GM19395 (cell line): ENCODE measurements at regions not wholly inside any gene's neighbourhood (a gene's known extent, or its start where the extent isn't known, plus 50 kb on each side); places are given as distances from the start of the nearest gene placed in this dataset.

ENCODE experiments used
- ATAC-seq: cut with Tn5 transposase; IDR thresholded peaks from one replicate; pipeline ENCODE4 v1.9.1; 2021; ENCODE audit warnings: mild to moderate bottlenecking, moderate library complexity; ENCODE audit not compliant: unreplicated experiment

DNA sequence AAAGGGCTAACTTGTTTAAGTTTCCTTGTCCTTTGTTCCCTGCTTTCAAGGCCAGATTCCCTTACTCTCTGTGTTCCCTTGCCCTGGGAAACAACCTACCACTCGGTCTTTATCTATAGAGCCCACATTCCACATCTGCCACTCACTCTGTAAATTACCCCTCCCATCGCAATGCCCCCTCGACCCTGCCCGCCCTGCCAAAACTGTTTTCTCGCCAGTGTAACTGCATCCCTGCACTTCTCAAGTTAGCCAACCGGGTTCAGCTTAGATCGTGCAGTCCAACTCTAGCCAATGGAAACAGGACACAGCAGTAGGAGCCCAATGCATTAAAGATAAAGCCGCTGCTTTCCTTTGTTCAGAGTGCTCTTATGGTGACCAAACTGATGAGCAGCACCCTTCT is 263.6 kb downstream of the TBL1XR1 start:
- ATAC-seq = no peak

DNA sequence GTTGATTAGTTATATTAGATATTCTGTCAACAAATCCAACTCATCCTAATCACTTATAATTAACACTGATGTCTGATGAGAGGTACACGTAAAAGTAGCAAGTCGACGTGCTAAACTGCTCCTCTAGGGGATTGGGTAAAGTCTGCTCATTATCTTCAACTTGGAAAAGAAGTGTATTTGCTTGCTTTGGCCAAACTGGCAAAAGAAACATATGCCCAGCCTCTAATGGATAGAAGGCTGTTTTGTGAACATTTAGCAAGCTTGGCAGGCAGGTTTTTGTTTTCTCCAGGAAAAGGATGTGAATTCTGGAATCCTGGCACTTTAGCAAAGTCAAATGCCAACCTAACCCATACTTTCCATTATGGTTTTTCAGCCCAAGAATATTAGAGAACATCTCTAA is 264.8 kb downstream of the TBL1XR1 start:
- ATAC-seq = no peak

DNA sequence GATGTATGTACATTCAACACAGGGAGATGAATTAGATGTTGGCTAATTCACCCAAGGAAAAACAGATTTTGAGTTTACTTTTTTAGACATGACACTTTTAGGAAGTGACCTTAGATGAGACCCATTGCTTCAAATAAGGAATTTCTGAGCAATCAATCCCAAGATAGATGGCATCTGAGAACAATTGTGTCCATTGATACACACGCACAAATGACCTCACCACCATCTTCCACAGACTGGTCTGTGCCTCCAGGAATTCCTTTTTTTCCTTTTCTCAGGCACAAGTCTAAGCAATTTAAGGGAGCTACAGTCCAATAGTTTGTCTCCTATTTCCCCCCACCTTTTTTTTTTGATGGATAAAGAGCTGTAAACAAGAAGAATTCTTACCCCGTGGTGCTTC is 265.3 kb downstream of the TBL1XR1 start:
- ATAC-seq = no peak

DNA sequence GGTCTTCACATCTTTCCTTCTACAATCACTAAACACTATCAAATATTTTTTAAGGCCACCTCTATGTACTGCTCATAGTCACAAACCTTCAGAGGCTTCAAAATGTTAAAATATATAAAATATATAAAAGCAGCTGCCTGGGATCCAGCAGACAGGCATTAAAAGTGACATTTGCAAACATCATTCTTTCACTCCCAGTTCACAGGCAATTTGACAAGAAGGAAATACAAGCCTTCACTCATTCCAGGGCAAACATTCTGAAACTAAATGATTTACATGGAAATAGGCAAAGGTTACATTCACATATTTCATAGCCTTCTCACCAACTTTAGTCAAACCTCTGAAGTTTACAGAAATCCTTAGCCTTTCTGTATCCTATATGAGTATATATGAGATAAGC is 266.3 kb downstream of the TBL1XR1 start:
- no peak for ATAC-seq

DNA sequence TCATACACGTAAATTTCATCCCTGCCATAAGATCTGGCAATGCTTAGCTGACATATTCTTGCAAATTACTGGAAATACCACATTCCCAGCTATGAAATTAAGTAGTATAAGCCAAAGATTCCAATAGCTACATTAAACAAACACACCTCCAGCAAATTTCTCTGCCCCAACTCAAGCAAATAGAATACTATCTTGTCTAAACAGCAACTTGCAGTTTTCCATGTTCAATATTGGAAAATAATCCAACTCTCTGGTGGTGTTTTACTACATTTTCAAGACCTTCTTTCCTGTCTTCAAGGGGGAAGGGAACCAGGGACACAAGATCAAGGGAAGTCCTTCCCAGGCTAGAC is 268.7 kb downstream of the TBL1XR1 start:
- no peak for ATAC-seq

DNA sequence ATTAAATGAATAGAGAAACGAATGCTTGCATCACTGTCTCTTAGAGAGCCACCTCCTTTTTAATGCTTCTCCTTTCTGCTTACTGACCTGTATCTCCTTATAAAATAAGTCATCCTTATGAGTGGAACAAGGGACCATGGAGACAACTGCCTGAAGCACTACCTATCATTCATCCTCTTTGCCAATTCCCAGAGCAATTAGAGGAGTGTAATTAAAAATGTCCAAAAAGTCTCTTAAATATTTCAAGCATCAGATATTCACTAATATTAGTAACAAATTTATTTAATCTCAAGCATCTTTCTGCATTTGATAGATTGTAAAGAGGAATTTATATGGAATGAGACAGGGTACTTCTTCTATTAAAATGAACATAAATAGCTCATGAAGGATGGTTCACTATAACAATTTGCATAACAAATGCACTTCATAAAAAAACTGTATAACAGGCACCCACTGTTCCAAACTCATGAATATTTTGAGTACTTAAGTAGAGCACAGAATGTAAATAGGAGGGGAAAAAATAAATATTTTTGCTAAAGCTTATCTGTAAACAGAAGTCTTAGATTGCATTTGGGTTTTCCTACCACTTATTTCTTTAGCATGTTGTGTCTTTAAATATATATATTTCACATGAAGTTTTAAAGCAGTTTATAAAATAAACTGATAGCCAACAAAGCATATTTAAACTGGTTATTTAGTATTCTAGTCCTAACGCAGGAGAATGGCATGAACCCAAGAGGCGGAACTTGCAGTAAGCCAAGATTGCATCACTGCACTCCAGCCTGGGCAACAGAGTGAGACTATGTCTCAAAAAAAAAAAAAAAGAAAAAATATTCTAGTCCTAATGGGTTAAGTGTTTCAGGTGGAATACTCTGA is 269.3 kb downstream of the TBL1XR1 start:
- no peak for ATAC-seq

DNA sequence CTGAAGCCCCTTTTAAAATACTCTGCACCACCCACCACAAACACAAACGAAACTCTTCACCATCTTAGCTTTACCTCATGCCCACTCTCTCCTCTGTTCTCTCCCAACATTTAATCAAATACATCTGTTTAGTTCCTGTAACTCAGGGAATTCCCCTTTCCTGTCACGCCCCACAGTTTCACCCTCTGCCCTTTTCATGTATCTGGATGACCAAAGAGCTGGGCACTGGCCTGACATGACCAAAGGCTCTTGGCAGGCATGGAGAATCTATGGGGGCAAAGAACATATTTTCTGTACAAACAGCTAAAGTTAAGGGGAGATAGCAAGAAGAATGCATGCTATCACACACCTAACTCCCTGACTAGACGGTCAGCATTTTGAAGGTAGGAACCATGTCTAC is 270.0 kb downstream of the TBL1XR1 start:
- ATAC-seq = no peak

DNA sequence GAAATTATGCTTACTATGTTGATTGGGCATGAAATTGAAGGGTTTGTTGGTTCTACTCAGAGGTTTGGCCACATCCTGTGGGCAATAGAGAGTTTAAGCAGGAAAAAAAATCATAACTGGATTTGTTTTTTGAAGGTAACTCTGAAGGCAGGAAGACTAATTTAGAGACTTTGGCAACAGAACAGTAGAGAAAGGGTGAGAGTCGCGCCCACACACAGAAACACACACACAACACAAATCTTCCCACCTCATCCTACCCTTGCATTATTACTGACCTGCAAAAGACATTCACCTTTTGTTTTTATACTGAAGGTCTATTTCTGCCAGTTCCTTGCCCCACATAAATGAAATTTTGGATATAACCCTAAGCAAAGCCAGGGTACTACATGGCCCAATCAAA is 270.6 kb downstream of the TBL1XR1 start:
- no peak for ATAC-seq

DNA sequence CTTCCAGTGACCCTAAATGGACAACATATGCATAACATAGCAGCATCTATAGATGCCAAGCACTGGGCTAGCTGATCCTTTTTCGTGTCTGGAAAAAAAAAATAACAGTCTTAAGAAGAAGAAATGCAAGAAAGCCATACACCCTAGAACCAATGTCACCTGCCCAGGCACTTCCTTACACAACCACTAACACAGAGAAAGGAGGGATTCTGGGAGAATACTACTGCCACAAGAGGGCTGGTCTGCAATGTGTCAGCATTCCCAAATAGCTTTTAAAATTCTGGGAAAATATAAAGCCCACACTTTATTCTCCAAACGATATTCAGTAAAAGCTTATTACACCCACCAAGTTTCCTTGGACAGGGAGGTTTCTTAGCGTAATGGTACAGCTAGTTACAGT is 271.2 kb downstream of the TBL1XR1 start:
- ATAC-seq = no peak

DNA sequence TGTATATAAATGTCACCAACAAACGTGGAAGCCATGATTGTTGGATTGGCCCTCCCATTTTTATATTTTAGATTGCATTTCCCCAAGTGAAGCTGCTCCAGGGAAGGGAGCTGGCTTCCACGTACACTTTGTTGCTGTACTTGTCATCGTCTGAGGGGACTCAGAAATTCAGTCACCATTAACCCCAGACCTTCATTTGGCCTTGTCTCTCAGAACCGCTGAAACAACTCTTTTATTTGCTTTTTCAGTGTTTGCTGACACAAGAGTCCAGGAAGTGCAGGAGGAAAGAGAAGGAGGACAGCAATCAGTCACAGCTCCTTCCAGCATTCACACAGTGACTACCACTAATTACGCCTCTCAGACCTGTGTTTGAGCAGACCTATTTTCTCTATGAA is 276.5 kb downstream of the TBL1XR1 start:
- ATAC-seq = no peak

DNA sequence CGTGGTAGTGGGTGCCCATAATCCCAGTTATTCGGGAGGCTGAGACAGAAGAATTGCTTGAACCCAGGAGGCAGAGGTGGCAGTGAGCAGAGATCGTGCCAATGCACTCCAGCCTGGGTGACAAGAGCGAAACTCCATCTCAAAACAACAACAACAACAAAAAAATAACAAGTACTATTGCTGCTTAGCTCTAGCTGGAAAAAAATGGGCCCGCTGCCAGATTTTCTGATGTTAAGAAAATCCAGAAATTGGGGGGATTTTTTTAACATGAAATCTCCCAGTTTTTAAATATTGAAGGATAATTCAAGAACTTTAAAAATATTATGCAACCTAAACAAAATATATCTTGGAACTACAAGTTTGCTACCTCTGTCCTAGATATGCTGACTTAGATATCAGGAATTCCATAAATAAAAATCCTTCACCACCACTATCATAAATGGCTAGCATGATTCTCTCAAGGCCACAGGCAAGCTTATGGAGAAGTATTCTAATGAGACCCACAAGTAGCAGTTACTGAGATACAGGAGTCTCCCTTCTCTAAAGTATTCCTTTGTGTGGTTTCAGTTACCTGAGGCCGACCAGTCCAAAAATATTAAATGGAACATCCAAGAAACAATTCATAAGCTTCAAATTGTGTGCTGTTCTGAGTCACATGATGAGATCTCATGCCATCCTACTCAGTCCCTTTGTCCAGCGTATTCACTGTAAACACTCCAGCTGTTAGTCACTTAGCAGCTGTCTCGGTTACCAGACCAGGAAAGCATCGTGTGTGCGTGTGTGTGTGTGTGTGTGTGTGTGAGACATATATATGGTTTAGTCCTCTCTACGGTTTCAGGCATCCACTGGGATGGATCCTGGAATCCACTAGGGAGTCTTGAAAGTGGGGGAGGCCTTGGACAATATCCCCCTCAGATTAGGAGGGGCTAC is 277.2 kb downstream of the TBL1XR1 start:
- no peak for ATAC-seq

DNA sequence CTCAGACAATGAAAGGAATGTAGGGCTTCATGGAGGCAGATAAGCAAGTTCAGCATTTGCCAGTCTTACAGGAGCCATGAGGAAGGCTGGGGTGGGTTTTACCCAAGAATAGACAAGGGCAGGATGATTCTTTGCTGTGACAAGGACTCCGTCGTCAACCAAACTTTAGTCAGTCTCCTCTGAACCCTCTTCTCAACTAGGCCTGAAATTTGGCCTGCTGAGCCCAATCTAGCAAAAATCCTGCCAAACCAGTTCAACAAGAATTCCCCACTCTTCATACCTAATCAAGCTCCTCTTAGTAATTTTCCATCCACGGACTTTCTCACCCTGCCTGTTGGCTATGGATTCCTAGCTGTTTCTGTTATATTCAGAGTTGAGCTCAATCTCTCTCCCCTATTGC is 280.5 kb downstream of the TBL1XR1 start:
- no peak for ATAC-seq

DNA sequence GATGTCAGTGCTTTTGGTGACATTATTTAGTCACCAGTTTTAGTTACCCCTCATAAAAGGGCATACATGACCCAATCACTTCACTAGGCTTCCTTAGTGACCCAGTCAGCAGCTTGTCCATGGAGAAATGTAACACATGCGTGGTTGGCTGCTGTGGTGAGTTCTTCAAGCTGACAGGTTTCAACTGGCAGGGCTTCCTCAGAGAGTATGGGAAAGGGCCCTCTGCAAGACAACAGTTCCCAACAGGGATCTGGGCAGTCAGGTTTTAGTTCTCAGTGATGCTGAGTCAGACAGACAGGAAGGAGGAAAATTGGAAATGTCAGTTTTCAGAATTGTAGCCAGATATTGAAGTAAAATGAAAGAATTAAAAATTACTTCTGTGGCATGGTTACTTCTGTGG is 282.5 kb downstream of the TBL1XR1 start:
- ATAC-seq = no peak

DNA sequence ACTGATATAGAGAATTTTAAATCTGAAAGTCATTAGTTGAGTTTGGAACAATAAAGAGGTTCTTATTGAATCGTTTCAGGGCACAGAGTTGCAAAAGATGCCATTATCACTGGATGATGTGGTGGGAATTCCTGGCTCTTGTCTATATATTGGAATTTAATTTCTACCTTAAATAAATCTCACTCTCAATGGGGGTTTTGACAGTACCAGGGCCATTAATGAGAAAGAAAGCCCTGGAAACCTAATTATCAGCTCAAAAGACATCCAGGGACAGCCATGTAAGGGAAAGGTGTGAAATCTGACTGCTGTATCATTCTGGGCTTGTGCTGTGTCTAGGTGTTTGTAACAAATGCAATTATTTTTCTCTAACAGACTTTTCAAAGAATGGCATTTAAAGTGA is 285.7 kb downstream of the TBL1XR1 start:
- no peak for ATAC-seq

DNA sequence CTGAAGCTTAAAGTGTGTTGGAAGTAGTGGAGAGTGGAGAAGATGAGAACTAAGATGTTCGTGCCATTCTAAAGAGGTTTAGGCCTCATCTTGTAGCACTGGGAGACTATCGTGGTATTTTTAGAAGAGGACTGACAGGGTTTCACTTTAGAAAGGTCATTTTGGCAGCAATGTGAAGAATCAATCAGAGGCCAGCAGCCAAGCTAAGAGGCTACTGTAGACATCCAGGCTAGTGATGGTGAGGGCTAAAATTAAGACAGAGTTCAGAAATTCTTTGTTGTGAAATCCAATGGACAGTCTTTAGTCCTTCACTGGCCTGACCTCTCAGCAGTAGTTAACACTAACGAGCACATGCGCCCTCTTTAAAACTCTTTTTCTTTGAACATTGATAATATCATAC is 288.2 kb downstream of the TBL1XR1 start:
- no peak for ATAC-seq

DNA sequence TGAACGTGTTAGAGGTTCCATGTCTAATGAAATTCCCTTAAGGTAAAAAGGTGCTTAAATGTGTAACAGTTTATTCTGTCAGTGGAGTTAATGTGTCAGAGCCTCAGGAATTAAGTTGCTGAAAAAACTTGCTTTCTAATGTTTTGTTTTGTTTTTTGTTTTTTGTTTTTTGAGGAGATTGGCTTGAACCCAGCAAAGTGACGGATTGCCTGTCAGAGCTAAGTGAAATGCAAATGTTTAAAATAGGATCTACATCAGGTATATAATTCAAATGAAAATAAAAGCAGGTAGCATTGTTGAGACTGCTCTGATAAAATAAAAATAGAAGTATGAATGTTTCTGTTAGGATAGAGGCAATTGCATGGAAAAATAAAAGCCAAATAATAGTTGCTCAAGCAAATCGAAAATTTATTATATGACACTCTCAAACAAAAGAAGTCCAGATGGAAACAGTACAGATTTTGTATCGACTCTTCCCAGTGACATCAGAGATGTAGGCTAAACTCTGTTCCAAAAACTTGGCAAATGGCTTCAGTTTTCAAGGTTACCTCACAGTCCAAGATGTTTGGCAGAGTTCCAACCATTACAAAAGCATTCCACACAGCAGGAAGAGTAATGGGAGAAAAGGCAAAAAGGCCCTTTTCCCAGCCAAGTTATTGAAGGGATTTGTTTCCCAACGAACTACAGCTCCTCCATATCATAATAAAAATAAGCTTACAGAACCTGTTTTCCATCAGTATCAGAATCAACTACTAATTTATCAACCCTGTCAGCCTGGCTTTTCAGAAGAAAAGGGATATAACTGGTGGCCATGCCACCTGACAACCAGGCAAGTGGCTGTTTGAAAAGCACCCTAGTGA is 291.0 kb downstream of the TBL1XR1 start:
- no peak for ATAC-seq

DNA sequence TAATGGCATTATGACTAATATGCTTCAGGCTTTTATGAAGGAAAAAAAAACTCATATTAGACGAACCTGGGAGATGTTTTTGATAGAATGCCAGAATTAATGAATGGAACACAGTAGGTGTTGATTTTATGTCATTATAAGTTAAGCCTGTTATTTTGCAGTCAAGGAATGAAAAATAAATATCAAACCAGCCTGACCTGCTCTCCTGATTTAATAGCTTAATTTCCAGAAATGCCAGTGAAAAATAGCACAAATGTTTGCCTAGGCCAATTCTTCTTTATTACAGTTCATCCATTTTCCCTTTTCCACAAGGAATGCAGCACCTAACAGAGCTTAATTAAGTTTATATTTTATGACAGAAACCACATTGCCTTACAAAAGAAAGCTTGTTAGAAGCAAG is 292.0 kb downstream of the TBL1XR1 start:
- ATAC-seq = no peak

DNA sequence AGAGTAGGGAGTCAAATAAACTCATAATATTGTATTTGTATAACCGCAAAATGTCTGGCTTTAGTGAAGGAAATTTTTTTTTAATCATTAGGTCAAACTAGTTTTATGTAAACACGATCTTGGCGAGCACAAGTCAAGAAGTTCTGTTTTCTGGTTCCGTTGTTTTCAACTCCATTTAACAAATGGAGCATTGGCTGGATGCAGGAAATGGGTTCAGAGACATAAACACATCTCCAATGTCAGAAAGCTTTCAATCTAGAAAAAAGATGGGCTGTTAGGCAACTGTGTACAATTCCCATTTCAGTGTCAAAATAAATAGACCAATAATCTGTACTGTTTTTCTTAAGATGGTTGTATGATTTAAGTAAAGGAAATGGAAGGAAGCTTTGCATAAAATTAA is 292.8 kb downstream of the TBL1XR1 start:
- ATAC-seq = no peak

DNA sequence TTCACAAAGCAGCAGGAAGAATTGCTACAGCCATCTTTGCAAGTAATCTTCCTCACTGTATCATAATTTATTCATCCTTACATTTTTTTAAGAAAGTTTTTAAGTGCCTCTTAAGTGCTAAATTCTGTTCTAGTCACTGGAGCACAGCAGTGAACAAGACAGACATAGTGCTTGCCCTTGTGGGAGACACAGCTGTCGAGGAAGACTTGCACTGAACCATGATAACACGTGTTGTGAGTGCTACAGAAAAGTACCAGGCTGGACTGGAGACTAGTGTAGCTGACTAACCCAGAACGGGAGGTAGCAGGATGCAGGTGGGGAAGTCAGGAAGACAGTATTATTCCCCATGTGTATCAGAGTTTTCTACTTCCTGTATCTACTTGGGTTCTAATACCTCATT is 300.6 kb downstream of the TBL1XR1 start:
- no peak for ATAC-seq

DNA sequence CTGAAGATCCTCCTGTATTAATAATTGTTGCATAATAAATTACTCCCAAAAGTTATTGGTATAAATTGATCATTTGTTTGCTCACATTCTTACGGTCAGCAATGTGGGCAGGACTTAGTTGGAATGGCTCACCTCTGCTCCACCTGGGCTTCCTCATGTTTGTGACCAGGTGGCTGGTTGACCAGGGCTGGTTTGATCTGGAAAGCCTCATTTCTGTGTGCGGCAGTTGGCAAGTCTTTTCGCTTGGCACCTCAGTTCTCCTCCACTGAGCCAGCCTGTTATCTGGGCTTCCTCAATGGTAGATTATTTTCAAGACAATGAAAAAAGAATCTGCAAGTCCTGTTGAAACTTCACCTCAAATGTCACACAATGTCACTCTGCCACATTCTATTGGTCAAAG is 301.1 kb downstream of the TBL1XR1 start:
- no peak for ATAC-seq

DNA sequence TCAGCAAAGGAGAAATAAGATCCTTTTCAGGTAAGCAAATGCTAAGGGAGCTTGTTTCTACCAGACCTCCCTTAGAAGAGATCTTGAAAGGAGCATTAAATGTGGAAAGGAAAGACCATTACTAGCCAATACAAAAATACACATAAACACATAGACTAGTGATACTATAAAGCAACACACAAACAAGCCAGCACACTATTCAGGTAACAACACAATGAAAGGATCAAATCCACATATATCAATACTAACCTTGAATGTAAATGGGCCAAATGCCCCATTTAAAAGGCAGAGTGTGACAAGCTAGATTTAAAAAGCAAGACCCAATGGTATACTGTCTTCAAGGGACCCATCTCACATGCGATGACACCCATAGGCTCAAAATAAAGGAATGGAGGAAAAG is 317.6 kb downstream of the TBL1XR1 start:
- ATAC-seq = no peak
